Ovary (tissue), 7 donors: ENCODE measurements at regions not wholly inside any gene's neighbourhood (a gene's known extent, or its start where the extent isn't known, plus 50 kb on each side); places are given as distances from the start of the nearest gene placed in this dataset.

Source experiments
- DNase-seq, 5 donors: peaks; one replicate each; pipeline ENCODE4 v3.0.0-alpha.2; 2019 to 2020
- H3K27ac ChIP-seq, 2 donors: fragments of 200-600 bp; one replicate each; pipeline versions ENCODE4 v1.5.1 to v1.8.0; 2019 to 2022
- H3K27me3 ChIP-seq: fragments of 200-600 bp; one replicate; pipeline ENCODE4 v1.8.0; 2022
- H3K36me3 ChIP-seq: fragments of 200-600 bp; sonication (generic); one replicate; pipeline ENCODE4 v1.5.1; 2019
- H3K4me1 ChIP-seq: one replicate; pipeline ENCODE4 v1.8.1; 2013; ENCODE audit warnings: mild to moderate bottlenecking, moderate library complexity; ENCODE audit not compliant: insufficient read depth
- H3K4me3 ChIP-seq: fragments of 200-600 bp; sonication (generic); one replicate; pipeline ENCODE4 v1.5.1; 2017
- H3K9me3 ChIP-seq, 2 donors: fragments of 200-600 bp in 1 of 2; sonication (generic) in 1 of 2; one replicate each; pipeline versions ENCODE4 v1.5.1 to v1.8.1; 2013 to 2019; ENCODE audit warnings: mild to moderate bottlenecking in 1 of 2, moderate library complexity in 1 of 2
- CTCF ChIP-seq, 3 donors: fragments of 450-650 bp in 2 of 3; fragments of 200-600 bp in 1 of 3; IDR thresholded peaks; one replicate each; pipeline versions ENCODE4 v1.5.1 to v1.8.0; 2016 to 2022; ENCODE audit warnings: antibody characterized with exemption in 3 of 3, mild to moderate bottlenecking in 1 of 3
- EP300 ChIP-seq: sonication (generic); formaldehyde crosslinking; IDR thresholded peaks from one replicate; pipeline ENCODE4 v1.6.1; 2017; ENCODE audit warnings: antibody characterized with exemption
- POLR2A ChIP-seq: fragments of 450-650 bp; IDR thresholded peaks from one replicate; pipeline ENCODE4 v1.6.1; 2017; ENCODE audit warnings: antibody characterized with exemption, mild to moderate bottlenecking, moderate library complexity
- WGBS, 3 donors: extraction: QIAGEN DNeasy Blood & Tissue Kit in 1 of 3; methylation state at CpG; one replicate each; pipeline versions ENCODE4 v1.1.5 to v1.1.7; 2013 to 2017; 5-methylcytosine and 5-hydroxymethylcytosine counted together
- intact Hi-C, 4 donors: fragments of 100-400 bp; cut with DNase I; formaldehyde crosslinking; loops; one replicate each; pipeline versions ENCODE4 v1.11.0 to v1.15.1; 2022 to 2023
- donor health status: DM: no; HTN: no; CAD: no; lungs with moderate emphysema.
- donor health status: DM: no; HTN: no; CAD: no.
- donor health status: Bipolar disorder and iron deficiency.
- donor health status: DM: no; HTN: no; CAD: no.
- donor health status: DM: yes; HTN: yes; CAD: no.

DNA sequence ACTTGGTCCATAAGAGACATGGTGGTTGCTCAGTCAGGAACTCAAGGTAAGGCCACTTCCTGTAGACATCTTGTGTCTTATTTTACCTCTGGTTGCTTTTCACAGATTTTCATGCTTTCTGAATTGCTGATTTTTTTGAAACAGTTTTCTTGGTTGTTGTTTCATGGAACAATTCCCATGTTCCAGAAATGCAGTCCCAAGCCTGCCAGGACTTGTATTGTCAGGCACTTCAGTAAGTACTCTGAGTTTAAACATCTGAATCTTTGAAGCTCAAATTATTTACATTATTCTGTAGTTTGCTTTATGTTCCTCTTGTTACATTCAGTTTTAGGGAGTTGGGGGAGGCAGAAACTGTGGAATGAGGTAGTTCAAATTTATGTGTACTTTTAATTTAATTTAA is 290.2 kb downstream of the DMRT2 start:
- Histone ChIP-seq H3K27ac (no peak overlapping the region), H3K9me3 (no peaks in the 10 kb centered on the region), H3K4me3 (no peak overlapping the region), H3K27me3 (no peaks in the 10 kb centered on the region), H3K4me1 (no peaks in the 10 kb centered on the region), H3K36me3 (no peaks in the 10 kb centered on the region)
- DNase-seq, result no peak
- TF ChIP-seq CTCF (IDR thresholded peaks at IDR 0.05) (no peak), EP300 (no peak), POLR2A (no peak)
- intact Hi-C loops, result no loop called here

GRCh38 chr9:1353291-1353690 is 303.1 kb downstream of the DMRT2 start:
- intact Hi-C loops, result no loop called here
- Histone ChIP-seq H3K27me3 (no peaks in the 10 kb centered on the region), H3K9me3 (no peaks in the 10 kb centered on the region), H3K4me1 (no peaks in the 10 kb centered on the region), H3K36me3 (no peaks in the 10 kb centered on the region), H3K4me3 (no peak overlapping the region), H3K27ac (no peak overlapping the region)
- DNase-seq, result no peak
- 58 to 69% (median 67%) methylated on average over 3 of the region's 3 CpGs for WGBS, 3 donors
- TF ChIP-seq POLR2A, result no peak
- TF ChIP-seq CTCF (IDR thresholded peaks at IDR 0.05), result no peak
- TF ChIP-seq EP300, result no peak

DNA sequence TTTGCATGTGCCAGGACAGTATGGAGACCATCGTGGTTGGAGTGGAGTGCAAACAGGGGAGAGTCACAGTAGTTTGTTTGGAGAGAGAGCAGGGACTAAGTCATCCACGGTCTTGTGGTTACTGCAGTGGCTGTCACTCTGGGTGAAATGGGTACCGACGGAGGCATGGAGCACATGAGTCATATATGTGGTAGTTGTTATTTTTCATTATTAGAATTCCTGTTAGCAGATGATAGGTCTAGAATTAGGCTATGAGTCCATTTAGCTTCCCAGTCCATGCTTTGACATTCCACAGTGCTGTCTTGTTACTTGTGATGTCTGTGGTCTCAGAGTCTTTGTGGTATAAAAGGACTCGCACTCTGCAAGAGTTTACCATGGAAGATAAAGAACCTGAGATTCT is 303.9 kb downstream of the DMRT2 start:
- Histone ChIP-seq H3K27ac (no peak overlapping the region), H3K36me3 (no peaks in the 10 kb centered on the region), H3K9me3 (no peaks in the 10 kb centered on the region), H3K27me3 (no peaks in the 10 kb centered on the region), H3K4me3 (no peak overlapping the region), H3K4me1 (no peaks in the 10 kb centered on the region)
- TF ChIP-seq POLR2A (no peak), CTCF (IDR thresholded peaks at IDR 0.05) (no peak), EP300 (no peak)
- intact Hi-C loops, result no loop called here
- WGBS, 3 donors, result 69 to 92% (median 74%) methylated on average over 5 of the region's 5 CpGs
- DNase-seq, result no peak

GRCh38 chr9:1354606-1355005 is 304.4 kb downstream of the DMRT2 start:
- Histone ChIP-seq H3K27me3 (no peaks in the 10 kb centered on the region), H3K9me3 (no peaks in the 10 kb centered on the region), H3K4me3 (no peak overlapping the region), H3K27ac (no peak overlapping the region), H3K4me1 (no peaks in the 10 kb centered on the region), H3K36me3 (no peaks in the 10 kb centered on the region)
- WGBS, 3 donors, result 80 to 82% (median 80%) methylated on average over 4 of the region's 4 CpGs
- intact Hi-C loops, result no loop called here
- no peak for DNase-seq
- TF ChIP-seq CTCF (IDR thresholded peaks at IDR 0.05), result no peak
- TF ChIP-seq POLR2A, result no peak
- no peak for TF ChIP-seq EP300

DNA sequence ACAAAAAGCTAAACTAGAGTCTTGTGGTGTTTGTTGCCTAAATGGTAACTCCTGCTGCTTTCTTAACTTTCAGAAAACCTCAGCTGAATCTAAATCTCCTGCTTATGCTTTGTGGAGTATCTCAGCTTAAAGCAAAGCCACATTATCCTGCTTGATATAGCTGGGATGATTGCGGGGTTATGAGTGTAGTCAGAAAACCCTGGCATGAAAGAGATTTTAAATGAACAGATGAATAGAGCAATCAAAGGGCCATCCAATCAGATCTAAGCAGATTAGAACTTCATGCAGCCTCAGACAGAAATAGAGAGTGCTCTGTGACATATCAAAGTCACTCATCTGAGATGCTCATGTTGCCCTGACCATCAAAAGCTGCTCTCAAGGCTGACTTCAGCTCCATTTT is 305.5 kb downstream of the DMRT2 start:
- Histone ChIP-seq H3K27me3 (no peaks in the 10 kb centered on the region), H3K9me3 (no peaks in the 10 kb centered on the region), H3K27ac (no peak overlapping the region), H3K36me3 (no peaks in the 10 kb centered on the region), H3K4me3 (no peak overlapping the region), H3K4me1 (no peaks in the 10 kb centered on the region)
- DNase-seq, result no peak
- TF ChIP-seq POLR2A, result no peak
- TF ChIP-seq EP300, result no peak
- TF ChIP-seq CTCF (IDR thresholded peaks at IDR 0.05), result no peak
- intact Hi-C loops, result no loop called here
- 41 to 67% (median 43%) methylated on average over 1 of the region's 1 CpG for WGBS, 3 donors
